ENCODE measurements at regions not wholly inside any gene's neighbourhood (a gene's known extent, or its start where the extent isn't known, plus 50 kb on each side); places are given as distances from the start of the nearest gene placed in this dataset.
"Not testable (repeated sequence)": the region's sequence is repeated elsewhere in the genome, so short reads cannot be mapped to it uniquely, and the experiment has no call there.

DNA sequence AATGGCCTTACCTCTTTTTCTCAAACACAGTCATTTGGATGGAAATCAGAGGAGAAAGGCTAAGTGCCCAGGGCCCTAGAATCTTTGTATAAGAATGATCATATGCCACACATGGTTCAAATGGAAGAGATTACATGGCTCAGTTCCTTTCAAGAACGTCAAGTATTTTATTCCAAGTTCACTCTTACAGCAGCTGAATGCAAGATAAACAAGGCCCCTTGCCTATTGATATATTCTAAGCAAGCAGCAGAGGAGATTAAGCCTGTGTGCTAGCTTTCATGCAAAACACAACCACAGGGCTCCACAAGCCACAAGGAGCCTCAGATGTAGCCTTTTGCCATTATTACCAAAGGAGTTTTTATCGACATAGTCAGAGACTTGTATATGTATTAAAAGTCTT, 55.3 kb upstream of the SLCO6A1 start:
- no peak for DNase-seq

DNA sequence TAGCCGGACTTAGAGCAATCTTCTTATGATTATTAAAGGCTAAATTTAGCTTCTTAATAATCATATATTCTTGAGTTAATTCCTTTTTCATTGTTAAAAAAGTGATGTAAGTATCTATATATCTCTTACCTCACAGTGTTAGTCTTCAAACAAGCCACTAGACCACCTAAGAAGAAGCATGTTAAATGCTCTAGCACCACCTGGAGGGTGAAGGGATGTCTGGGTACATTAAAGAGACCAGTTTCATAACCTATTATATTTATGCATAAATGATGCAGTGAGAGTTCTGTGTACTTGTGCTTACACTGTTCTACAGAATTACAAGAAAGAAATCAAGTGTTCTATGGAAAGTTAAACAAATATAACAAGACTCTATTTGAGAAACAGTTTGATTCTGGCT, 55.9 kb upstream of the SLCO6A1 start:
- DNase-seq, result no peak

DNA sequence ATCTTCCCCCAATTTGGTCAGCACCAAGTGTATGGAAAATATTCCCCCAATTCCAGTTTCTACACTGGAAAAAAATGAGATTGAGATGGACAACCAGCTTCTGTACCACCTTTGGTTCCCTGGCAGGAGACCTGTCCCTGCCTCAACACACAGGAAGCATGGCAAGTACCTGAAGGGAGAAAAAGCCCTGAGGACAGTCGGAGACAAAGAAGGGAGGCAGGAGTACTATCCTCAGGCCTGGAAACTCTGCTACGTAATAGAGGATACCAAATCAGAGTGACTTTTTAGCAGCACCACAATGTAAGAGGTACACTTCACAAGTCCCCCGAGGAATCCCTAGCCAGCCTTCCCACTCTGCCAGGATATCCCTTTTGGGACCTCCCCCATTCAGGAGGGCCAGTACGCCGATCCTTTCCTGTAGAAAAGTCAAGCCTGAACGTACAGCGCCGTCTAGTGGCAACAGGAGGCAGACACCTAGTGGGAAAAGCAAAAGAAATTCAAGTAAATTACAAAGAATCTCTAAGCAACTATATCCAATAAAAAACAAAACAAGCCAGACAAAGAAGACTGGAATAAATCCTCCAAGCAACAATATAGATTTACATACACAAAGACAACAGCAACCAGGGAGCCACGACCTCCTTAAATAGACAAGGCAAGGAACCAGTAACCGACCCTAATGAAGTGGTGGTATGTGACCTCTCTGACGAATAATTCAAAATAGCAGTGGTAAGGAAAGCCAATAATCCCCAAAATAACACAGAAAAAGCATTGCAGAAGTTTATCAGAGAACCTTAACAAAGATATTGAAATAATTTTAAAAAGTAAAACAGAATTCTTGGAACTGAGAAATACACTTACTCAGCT, 63.3 kb upstream of the SLCO6A1 start:
- DNase-seq, result no peak

DNA sequence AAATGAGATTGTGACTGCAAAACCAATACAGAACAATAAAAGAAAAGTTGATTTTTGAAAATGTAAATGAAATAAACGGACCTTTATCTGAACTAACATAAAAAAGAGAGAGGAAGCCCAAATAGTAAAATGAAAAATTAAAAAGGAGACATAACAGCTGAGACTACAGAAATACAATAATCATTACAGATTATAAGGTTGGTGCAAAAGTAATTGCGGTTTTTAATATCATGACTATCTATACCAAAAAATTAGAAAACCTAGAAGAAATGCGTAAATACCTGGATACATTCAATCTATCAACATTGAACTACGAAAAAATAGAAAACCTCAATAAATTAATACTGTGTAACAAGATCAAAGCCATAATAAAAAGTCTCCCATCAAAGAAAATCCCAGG, 71.9 kb upstream of the SLCO6A1 start:
- DNase-seq, result no peak

DNA sequence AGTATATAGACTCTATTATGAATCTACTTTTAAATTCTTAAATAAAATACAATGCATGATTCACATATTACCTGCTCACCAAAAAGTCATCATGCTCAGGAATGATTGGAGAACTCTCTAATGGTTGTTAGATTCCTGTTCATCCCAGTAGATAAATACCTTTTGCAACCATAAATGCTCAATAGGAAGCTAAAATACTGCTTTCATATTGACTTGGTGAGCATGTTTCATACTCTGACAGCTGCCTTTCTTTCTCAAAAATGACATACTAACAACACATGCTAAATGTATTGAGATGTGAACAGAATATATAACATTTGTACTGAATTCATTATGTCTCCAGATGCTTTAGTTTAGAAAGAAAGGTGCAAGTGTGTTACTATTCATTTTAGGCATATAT, 79.6 kb upstream of the SLCO6A1 start:
- DNase-seq, result no peak

DNA sequence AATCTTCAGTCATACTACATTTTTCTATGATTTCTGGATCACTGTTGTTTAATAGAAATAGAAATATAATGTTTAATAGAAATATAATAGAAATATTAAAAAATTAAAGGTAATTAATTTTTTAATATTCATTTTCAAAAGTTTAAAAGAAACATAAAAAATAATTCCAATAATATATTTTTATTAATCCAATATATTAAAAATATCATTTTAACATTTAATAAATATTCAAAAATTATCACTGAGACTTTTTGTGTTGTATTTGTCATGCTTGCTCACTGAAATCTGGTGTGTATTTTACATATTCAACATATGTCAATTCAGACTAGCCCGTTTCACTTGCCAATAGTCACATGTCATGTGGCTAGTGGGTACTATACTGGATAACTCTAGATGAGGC, 80.6 kb upstream of the SLCO6A1 start:
- DNase-seq, result no peak

DNA sequence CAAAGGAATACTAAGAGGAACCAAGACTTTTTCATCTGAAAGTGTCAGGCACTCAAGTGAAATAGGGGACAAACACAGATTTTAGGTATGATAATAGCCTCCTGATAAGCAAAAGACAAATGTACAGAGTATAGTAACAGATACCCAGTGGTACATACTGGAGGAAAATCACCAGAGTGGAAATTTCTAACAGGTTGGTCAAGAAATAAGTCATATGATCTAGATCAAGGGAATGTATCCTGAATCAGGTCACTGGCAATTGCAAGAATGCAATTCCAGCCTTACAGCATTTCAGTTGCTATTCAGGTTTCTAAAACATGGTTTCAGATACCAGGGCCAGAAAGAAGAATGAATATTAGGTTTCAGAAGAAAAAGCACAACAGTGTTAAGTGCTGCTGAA, 82.2 kb upstream of the SLCO6A1 start:
- DNase-seq, result no peak

DNA sequence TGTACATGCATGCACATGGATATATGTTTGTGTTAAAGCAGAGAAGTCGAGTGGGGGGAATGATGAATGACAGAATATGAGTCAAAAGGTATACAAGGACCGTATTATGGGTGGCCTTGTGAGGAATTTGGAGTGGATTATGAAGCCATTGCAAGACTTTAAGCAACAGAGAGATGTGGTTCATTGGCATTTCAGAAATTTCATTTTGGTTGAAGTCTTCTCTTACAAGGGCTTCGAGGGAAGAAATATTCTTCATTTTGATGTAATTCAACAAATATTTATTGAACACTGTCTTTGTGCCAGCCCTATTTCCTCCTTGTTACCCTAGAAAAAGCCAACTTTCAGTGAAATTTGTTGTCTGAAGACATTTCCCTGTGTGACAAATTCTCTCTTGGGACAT, 83.9 kb upstream of the SLCO6A1 start:
- DNase-seq, result no peak

DNA sequence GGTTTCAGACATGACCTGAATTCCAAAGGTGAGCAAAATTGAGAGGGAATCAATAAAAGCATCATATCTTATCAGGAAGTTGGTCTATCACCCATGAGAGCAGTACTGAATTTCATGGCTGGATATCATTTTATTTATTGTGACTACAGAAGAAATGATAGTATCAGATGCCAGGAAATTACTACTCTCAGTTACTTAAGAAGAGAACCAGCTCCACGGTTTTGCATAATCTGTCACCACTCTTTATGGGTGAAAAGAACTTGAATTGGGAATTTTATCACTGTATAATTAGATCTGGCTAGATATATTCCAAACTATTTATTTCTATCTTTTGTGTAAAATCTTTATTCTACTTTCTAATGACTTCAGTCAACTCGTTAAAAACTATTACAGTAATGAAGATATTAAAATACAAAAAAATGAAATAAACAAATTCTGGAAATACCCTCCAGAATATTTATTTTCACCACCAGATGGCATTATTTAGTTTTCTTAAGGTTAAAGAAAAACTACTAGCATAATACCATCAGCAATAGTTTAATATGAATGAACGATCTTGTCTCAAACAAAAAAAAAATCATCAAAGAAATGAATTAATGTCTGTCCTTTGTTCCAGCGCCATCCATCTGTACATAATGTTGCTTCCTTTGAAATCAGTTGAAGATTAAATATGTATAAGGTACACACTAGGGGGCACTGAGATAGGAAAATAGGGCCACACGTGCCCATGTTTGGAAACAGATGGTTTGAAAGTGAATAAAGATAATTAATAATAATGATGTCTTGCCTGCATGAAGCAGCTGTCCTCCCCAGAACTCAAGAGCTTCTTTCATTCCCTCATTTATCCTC, 84.7 kb upstream of the SLCO6A1 start:
- DNase-seq, result peak; percentile 45

DNA sequence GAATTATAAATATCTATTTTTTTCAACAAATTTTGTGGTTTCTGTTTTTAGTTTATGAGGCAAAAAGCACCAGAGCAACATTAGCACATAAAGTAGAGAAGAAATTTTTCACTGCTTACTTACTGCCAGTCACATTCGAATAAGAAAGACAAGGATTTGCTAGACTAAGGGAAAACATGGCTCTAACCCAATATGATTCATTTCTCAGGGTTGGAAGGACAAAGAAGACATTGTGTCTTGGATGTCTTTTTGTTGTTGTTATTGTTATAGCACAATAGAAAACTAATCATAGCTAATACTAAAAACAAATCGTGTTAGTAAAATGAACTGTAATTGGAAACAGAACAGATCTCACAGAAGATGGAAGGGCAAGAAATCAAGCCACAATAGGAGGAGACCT, 90.9 kb upstream of the SLCO6A1 start:
- no peak for DNase-seq

DNA sequence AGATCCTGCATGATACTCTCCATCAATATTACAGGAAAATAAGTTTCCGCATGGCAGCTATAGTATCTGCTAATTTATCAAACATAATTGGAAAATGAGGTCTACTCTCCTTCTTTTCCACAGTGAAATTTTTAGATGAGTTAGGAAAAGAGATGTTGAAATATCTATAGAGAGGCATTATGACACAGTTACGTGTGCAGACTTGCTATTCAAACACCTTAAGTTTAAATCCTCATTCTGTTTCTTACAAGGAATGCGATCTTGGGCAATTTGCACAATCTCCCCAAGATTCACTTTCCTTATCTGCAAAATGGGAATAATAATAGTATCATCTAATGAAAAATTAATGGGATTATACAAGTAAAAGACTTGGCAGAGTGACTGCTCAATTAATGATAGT, 91.7 kb upstream of the SLCO6A1 start:
- DNase-seq, result no peak

DNA sequence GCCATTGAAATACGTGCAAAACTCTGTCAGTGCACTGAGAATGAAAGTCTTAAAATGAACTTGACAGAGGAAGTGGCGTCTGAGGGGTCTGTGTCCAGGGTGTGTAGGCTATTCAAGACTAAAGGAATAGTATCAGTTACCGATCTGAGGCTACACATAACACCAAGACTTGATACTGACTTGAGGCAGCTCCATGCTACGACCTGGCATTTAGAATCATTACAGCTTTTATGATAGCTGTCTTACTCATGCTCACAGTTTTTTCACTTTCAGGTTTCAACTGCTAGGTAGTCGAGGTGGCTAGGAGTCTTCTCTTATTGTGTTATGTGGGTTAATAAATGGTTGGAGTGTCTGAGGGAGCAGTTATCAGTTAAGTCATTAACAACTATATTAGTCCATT, 92.8 kb upstream of the SLCO6A1 start:
- DNase-seq, result no peak

DNA sequence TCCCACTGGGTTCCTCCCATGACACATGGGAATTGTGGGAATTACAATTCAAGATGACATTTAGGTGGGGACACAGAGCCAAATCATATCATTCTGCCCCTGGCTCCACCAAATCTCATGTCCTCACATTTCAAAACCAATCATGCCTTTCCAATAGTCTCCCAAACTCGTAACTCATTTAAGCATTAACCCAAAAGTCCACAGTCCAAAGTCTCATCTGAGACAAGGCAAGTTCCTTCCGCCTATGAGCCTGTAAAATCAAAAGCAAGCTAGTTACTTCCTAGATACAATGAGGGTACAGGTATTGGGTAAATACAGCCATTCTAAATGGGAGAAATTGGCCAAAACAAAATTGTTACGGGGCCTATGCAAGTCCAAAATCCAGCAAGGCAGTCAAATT, 93.8 kb upstream of the SLCO6A1 start:
- not testable (repeated sequence) for DNase-seq

DNA sequence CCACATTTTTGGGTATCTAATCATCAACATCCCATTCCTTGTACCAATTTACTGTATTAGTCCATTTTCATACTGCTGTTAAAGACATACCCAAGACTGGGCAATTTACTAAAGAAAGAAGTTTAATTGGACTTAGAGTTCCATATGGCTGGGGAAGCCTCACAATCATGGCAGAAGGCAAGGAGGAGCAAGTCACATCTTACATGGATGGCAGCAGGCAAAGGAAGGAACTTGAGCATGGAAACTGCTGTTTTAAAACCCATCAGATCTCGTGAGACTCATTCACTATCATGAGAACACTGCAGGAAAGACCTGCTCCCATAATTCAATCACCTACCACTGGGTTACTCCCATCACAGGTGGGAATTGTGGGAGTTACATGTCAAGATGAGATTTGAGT, 95.4 kb upstream of the SLCO6A1 start:
- DNase-seq, result no peak

DNA sequence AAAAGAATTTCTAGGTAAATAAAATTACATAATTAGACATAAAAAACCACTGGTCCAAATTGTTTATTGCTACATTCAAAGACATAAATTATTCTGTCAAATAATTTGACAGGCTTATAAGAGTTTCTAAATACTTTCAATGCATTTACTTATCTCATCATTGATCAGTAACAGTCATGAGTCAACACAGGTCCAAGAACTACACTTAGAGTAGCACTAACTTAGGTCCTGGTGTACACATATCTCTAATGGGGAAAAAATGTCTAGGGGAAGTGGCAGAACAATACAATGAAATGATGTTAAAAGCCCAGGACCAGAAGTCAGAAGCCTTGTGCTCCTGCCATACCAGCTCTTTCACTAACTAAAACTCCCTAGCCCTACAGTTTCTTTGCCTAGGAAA, 96.5 kb upstream of the SLCO6A1 start:
- DNase-seq, result no peak

DNA sequence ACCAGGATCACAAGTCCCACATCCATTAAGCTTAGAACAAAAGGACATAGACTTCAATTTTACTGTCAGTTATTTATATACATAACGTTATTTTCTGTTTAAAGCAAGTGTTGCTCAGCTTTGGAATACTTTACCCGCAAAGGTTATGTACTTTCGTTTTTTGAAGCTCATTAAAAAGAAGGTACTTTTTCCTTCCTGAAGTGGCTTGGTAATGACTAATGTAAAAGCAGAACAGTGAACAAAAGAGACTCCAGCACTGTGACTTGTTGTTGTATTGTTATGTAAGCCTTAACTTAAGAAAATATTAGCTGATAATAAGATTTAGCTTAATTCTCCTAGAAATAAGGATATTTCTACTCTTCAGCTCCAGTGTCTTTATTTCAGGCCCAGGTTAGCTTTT, 97.3 kb upstream of the SLCO6A1 start:
- DNase-seq, result no peak

DNA sequence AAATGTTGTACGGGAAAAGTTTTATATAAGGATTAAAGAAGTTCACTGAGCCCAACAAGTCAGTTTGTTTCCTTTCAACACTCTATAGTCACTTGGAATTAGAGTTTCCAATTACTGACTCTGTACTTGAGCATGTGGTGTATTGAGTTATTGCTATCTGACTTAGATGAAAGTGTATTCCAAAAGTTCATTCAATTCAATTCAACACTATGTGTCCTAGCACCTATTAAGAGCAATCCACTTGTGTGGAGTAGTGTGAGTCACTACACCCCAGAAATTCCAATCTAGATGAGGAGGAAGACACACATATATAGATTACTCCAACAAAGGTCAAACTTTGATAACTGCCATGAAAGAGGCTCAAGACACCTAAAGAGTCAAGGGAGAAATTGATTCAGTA, 98.2 kb upstream of the SLCO6A1 start:
- DNase-seq, result no peak

DNA sequence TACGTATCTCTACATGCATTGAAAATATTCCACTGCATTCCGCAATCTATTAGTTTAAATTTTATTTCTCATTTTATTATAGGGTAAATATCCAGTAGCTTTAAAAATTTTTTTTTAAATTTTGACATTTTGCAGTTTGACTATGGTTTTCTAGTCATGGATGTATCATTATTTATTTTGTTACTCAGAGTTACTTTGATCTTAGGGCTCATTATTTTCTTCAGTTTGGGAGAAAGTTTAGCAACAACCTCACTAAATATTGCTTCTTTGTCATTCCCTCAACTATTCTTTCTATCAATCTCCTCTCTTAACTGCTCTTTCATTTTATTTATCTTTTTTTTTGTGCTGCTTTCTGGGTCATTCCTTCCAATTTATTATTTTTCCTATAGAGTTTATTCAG, 100.5 kb upstream of the SLCO6A1 start:
- no peak for DNase-seq

DNA sequence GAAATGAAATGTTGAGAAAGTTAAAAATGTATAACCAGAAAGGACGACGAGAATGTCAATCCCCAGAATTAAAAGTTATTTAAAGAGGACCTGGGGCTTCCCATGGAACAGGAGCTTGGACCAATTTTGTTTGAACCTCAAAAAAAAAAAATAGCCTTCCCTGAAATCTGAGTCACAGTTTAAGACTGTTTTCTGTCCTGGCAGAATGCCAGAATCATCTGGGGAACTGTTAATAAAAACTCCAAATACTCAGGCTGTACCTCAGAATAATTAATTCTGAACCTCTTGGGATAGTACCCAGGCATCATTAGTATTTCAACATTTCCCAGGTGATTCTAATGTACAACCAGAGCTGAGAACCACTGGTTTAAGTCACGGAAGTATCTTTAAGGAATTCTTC, 102.2 kb upstream of the SLCO6A1 start:
- no peak for DNase-seq

DNA sequence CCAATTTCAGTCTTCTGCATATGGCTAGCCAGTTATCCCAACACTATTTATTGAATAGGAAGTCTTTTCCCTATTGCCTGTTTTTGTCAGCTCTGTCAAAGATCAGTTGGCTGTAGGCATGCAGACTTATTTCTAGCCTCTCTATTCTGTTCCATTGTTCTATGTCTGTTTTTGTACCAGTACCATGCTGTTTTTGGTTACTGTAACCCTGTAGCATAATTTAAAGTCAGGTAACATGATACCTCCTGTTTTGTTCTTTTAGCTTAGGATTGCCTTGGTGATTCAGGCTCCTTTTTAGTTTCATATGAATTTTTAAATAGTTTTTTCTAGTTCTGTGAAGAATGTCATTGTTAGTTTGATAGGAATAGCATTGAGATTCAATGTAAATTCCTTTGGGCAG, 104.9 kb upstream of the SLCO6A1 start:
- DNase-seq, result no peak

DNA sequence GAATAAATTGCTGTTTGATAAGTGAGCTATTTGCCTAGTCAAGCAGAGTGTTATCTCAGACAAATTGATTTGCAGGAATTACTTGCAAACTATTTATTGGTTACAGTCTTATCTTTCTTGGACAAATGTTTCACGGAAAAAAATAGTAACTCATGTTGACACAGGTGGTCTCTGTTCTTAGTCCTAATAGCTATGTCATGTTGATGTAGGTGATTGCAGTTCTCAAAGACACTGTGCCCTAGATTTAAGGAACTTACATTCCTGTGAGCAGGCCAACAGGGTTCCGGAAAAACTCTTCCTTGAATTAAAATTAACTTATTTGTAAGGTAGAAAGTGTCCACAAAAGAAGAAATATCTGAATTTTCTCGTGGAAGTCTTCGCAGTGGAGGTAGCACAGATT, 109.6 kb upstream of the SLCO6A1 start:
- DNase-seq, result no peak

DNA sequence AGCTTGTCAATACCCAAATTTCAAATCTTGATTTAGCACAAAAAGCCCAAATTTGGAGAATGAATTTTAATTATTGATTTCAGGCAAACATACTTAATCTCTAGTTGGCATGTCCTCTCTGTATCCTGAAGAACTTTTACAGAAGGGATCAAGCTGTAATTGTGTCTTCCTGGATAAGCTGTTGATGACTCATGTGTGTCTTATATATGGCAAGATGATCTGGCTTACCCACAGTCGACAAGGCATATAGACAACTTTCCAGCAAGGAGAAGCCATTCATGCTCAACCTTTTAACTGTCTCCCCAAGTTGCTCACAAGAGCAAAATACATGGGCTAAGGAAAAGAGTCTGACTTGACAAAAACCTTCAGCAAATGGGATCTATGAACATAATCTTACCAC, 112.5 kb upstream of the SLCO6A1 start:
- no peak for DNase-seq

DNA sequence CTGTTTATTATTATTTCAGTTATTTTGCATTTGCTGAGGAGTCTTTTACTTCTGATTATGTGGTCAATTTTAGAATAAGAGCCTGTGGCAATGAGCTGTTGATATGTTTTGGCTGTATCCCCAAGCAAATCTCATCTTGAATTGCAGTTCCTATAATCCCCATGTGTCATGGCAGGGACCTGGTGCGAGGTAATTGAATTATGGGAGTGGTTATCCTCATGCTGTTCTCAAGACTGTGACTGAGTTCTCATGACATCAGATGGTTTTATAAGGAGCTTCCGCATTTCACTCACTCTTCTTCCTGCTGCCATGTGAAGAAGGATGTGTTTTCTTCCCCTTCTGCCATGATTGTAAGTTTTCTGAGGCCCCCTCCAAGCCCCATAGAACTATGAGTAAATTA, 114.9 kb upstream of the SLCO6A1 start:
- DNase-seq, result no peak
